ENCODE measurements at regions not wholly inside any gene's neighbourhood (a gene's known extent, or its start where the extent isn't known, plus 50 kb on each side); places are given as distances from the start of the nearest gene placed in this dataset.
"Not testable (repeated sequence)": the region's sequence is repeated elsewhere in the genome, so short reads cannot be mapped to it uniquely, and the experiment has no call there.

GRCh38 chr3:3686907-3687648, 112.2 kb upstream of the LRRN1 start:
- no peak for DNase-seq (ENCODE audit: low read depth)

- DNase-seq (ENCODE audit: low read depth): no peak
Observed at GRCh38 chr3:3685721-3686120, 113.5 kb upstream of the LRRN1 start.

GRCh38 chr3:3683261-3683660, 116.0 kb upstream of the LRRN1 start:
- no peak for DNase-seq (ENCODE audit: low read depth)

- no peak for DNase-seq (ENCODE audit: low read depth)
Observed at GRCh38 chr3:3675801-3676200, 123.4 kb upstream of the LRRN1 start.

GRCh38 chr3:3675186-3675585, 124.0 kb upstream of the LRRN1 start:
- DNase-seq (ENCODE audit: low read depth): no peak

GRCh38 chr3:3666664-3667063, 132.6 kb upstream of the LRRN1 start:
- no peak for DNase-seq (ENCODE audit: low read depth)

- DNase-seq (ENCODE audit: low read depth): no peak
Observed at GRCh38 chr3:3665961-3666640, 133.1 kb upstream of the LRRN1 start.

GRCh38 chr3:3665546-3665945, 133.7 kb upstream of the LRRN1 start:
- DNase-seq (ENCODE audit: low read depth): no peak

- peak; percentile 4 for DNase-seq (ENCODE audit: low read depth)
Observed at GRCh38 chr3:3664935-3665334, 134.3 kb upstream of the LRRN1 start.

- no peak for DNase-seq (ENCODE audit: low read depth)
Observed at GRCh38 chr3:3662610-3663009, 136.6 kb upstream of the LRRN1 start.

- DNase-seq (ENCODE audit: low read depth): no peak
Observed at GRCh38 chr3:3654916-3655315, 144.3 kb upstream of the LRRN1 start.

GRCh38 chr3:3648988-3649679, 150.1 kb upstream of the LRRN1 start:
- no peak for DNase-seq (ENCODE audit: low read depth)

GRCh38 chr3:3646934-3647333, 152.3 kb upstream of the LRRN1 start:
- no peak for DNase-seq (ENCODE audit: low read depth)

- not testable (repeated sequence) for DNase-seq (ENCODE audit: low read depth)
Observed at GRCh38 chr3:3646103-3646844, 153.0 kb upstream of the LRRN1 start.

- DNase-seq (ENCODE audit: low read depth): no peak
Observed at GRCh38 chr3:3641877-3642455, 157.3 kb upstream of the LRRN1 start.

- no peak for DNase-seq (ENCODE audit: low read depth)
Observed at GRCh38 chr3:3639078-3639477, 160.2 kb upstream of the LRRN1 start.

GRCh38 chr3:3636815-3637214, 162.4 kb upstream of the LRRN1 start:
- peak; percentile 1 for DNase-seq (ENCODE audit: low read depth)

- no peak for DNase-seq (ENCODE audit: low read depth)
Observed at GRCh38 chr3:3635109-3635508, 164.1 kb upstream of the LRRN1 start.

- no peak for DNase-seq (ENCODE audit: low read depth)
Observed at GRCh38 chr3:3634326-3634725, 164.9 kb upstream of the LRRN1 start.

GRCh38 chr3:3633761-3634160, 165.5 kb upstream of the LRRN1 start:
- DNase-seq (ENCODE audit: low read depth): no peak

- no peak for DNase-seq (ENCODE audit: low read depth)
Observed at GRCh38 chr3:3632449-3632848, 166.8 kb upstream of the LRRN1 start.

GRCh38 chr3:3631114-3631513, 168.1 kb upstream of the LRRN1 start:
- no peak for DNase-seq (ENCODE audit: low read depth)

Data from EH (cell line).